ENCODE measurements at regions not wholly inside any gene's neighbourhood (a gene's known extent, or its start where the extent isn't known, plus 50 kb on each side); places are given as distances from the start of the nearest gene placed in this dataset.

GRCh38 chr12:88435334-88436076 lies 144.8 kb downstream of the KITLG start:
- Histone ChIP-seq H3K9ac (ENCODE audit: low read depth, low read length) (no peak overlapping the region), H3K4me3 (ENCODE audit: low read depth, low read length) (no peak overlapping the region), H3K9me3 (ENCODE audit: control insufficient read depth, insufficient read depth, low read length) (no peaks in the 10 kb centered on the region; the same call in 1 of the 2 replicates), H3K4me1 (ENCODE audit: control insufficient read depth, insufficient read depth, low read length) (0 out of 2 replicates have a peak, but pooled peaks cover 12% of the 10 kb centered on the region), H3K27me3 (ENCODE audit: control insufficient read depth, insufficient read depth, low read length) (no peaks in the 10 kb centered on the region), H3K36me3 (ENCODE audit: control insufficient read depth, insufficient read depth, low read length) (no peaks in the 10 kb centered on the region), H3K27ac (ENCODE audit: low read depth, low read length) (no peak overlapping the region)

- H3K36me3 ChIP-seq (ENCODE audit: control insufficient read depth, insufficient read depth, low read length) = no peaks in the 10 kb centered on the region
- H3K4me1 ChIP-seq (ENCODE audit: control insufficient read depth, insufficient read depth, low read length) = 0 out of 2 replicates have a peak, but pooled peaks cover 12% of the 10 kb centered on the region
- no peak overlapping the region for H3K4me3 ChIP-seq (ENCODE audit: low read depth, low read length)
- H3K9ac ChIP-seq (ENCODE audit: low read depth, low read length) = no peak overlapping the region
- H3K27me3 ChIP-seq (ENCODE audit: control insufficient read depth, insufficient read depth, low read length) = no peaks in the 10 kb centered on the region
- no peak overlapping the region for H3K27ac ChIP-seq (ENCODE audit: low read depth, low read length)
- H3K9me3 ChIP-seq (ENCODE audit: control insufficient read depth, insufficient read depth, low read length) = no peaks in the 10 kb centered on the region; the same call in 1 of the 2 replicates
Measured at GRCh38 chr12:88437226-88437625, 143.0 kb downstream of the KITLG start.

All from HUES48 (cell line).